Body of pancreas (tissue), 4 donors: ENCODE measurements at regions not wholly inside any gene's neighbourhood (a gene's known extent, or its start where the extent isn't known, plus 50 kb on each side); places are given as distances from the start of the nearest gene placed in this dataset.

Experiments
- ATAC-seq: fragments of 150-250 bp; one replicate; pipeline ENCODE4 v1.9.1; 2016
- DNase-seq, 4 donors: peaks; one replicate each; pipeline ENCODE4 v3.0.0-alpha.2; 2019
- H3K27ac ChIP-seq, 4 donors: fragments of 200-600 bp; sonication (generic); 1 replicate in 3 of 4; 2 replicates in 1 of 4; pipeline versions ENCODE4 v1.5.1 to v1.6.1; 2016 to 2019; ENCODE audit warnings: mild to moderate bottlenecking in 1 of 4, mixed read lengths in 1 of 4, moderate library complexity in 1 of 4
- H3K27me3 ChIP-seq, 2 donors: fragments of 200-600 bp; sonication (generic); one replicate each; pipeline ENCODE4 v1.6.0; 2016; ENCODE audit warnings: mild to moderate bottlenecking in 1 of 2
- H3K36me3 ChIP-seq, 2 donors: fragments of 200-600 bp; sonication (generic); replicated peaks in 1 of 2; 2 replicates each; pipeline ENCODE4 v1.5.1; 2016; ENCODE audit warnings: low read depth in 2 of 2; ENCODE audit not compliant: insufficient read depth in 1 of 2
- H3K4me1 ChIP-seq: fragments of 200-600 bp; sonication (generic); one replicate; pipeline ENCODE4 v1.6.0; 2016
- H3K4me3 ChIP-seq, 2 donors: fragments of 200-600 bp; sonication (generic); 1 replicate in 1 of 2; 2 replicates in 1 of 2; pipeline ENCODE4 v1.5.1; 2016 to 2019
- H3K9me3 ChIP-seq, 3 donors: fragments of 200-600 bp; sonication (generic); 1 replicate in 2 of 3; 2 replicates in 1 of 3; pipeline ENCODE4 v1.5.1; 2016
- POLR2A ChIP-seq, 3 donors: fragments of 450-650 bp; IDR thresholded peaks; one replicate each; pipeline ENCODE4 v1.6.1; 2016; ENCODE audit warnings: antibody characterized with exemption in 3 of 3, mild to moderate bottlenecking in 2 of 3
- WGBS, 2 donors: methylation state at CpG; one replicate each; pipeline ENCODE4 v1.1.5; 2017; 5-methylcytosine and 5-hydroxymethylcytosine counted together
- intact Hi-C: fragments of 100-400 bp; cut with DNase I; formaldehyde crosslinking; loops from one replicate; pipeline ENCODE4 v1.15.1; 2023
- TF ChIP-seq, protein P1 (sequence below), 7 experiments: fragments of 450-650 bp in 4 of 7; fragments of 200-600 bp in 3 of 7; sonication (generic) in 3 of 7; IDR thresholded peaks; one replicate each; pipeline ENCODE4 v1.5.1; 2016 to 2019; ENCODE audit warnings: antibody characterized with exemption in 7 of 7

- TF ChIP-seq, protein P1, sequence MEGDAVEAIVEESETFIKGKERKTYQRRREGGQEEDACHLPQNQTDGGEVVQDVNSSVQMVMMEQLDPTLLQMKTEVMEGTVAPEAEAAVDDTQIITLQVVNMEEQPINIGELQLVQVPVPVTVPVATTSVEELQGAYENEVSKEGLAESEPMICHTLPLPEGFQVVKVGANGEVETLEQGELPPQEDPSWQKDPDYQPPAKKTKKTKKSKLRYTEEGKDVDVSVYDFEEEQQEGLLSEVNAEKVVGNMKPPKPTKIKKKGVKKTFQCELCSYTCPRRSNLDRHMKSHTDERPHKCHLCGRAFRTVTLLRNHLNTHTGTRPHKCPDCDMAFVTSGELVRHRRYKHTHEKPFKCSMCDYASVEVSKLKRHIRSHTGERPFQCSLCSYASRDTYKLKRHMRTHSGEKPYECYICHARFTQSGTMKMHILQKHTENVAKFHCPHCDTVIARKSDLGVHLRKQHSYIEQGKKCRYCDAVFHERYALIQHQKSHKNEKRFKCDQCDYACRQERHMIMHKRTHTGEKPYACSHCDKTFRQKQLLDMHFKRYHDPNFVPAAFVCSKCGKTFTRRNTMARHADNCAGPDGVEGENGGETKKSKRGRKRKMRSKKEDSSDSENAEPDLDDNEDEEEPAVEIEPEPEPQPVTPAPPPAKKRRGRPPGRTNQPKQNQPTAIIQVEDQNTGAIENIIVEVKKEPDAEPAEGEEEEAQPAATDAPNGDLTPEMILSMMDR (IDR thresholded peaks at IDR 0.05) = no peak
- no peak for TF ChIP-seq POLR2A (IDR thresholded peaks at IDR 0.05)
- no peak overlapping the region for H3K27ac ChIP-seq
- H3K36me3 ChIP-seq = no peaks in the 10 kb centered on the region
- no peak for ATAC-seq
- DNase-seq = no peak
- no peaks in the 10 kb centered on the region for H3K9me3 ChIP-seq
- H3K4me1 ChIP-seq = no peaks in the 10 kb centered on the region
- WGBS, 2 donors = 83 to 89% methylated on average over 4 of the region's 4 CpGs
- intact Hi-C loops = no loop called here
- H3K4me3 ChIP-seq = no peak overlapping the region
- no peaks in the 10 kb centered on the region for H3K27me3 ChIP-seq
These were observed 291.1 kb downstream of the GLRX3 start for GRCh38 chr10:130427216-130427722.

DNA sequence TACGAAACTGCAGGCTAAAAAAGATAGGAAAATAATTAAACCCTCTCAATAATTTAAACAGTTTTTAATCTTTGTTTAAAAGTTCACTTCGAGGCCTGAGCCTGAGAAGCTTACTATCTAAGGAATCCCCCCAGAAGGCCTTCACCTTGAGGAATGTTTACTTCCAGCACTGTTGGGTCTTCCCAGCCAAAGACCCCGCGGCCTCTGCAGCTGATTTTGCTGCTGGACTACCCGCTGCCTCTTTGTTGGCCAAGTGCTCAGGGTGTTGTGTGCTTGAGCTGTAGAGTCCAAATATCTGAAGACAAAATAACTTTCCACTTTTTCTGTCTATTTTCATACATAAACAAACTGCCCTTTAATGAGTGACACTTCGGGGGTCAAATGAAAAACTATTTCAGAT lies 292.7 kb downstream of the GLRX3 start:
- DNase-seq = no peak
- TF ChIP-seq POLR2A (IDR thresholded peaks at IDR 0.05) = no peak
- TF ChIP-seq, protein P1 (IDR thresholded peaks at IDR 0.05) = no peak
- intact Hi-C loops = no loop called here
- ATAC-seq = no peak
- no peaks in the 10 kb centered on the region for H3K9me3 ChIP-seq
- H3K36me3 ChIP-seq = no peaks in the 10 kb centered on the region
- no peaks in the 10 kb centered on the region for H3K27me3 ChIP-seq
- no peaks in the 10 kb centered on the region for H3K4me1 ChIP-seq
- no peak overlapping the region for H3K27ac ChIP-seq
- no peak overlapping the region for H3K4me3 ChIP-seq
- 73 to 75% methylated on average over 6 of the region's 6 CpGs for whole genome bisulfite sequencing, 2 donors

GRCh38 chr10:130429809-130430208 lies 293.6 kb downstream of the GLRX3 start:
- Histone ChIP-seq H3K27ac (no peak overlapping the region), H3K36me3 (no peaks in the 10 kb centered on the region), H3K9me3 (no peaks in the 10 kb centered on the region), H3K4me1 (no peaks in the 10 kb centered on the region), H3K27me3 (no peaks in the 10 kb centered on the region), H3K4me3 (no peak overlapping the region)
- 64 to 71% methylated on average over 4 of the region's 4 CpGs for WGBS, 2 donors
- DNase-seq (no peak), ATAC-seq (no peak)
- no peak for TF ChIP-seq POLR2A (IDR thresholded peaks at IDR 0.05)
- TF ChIP-seq, protein P1 (IDR thresholded peaks at IDR 0.05) = no peak
- intact Hi-C loops = no loop called here

- DNase-seq = no peak
- intact Hi-C loops = no loop called here
- Histone ChIP-seq H3K27me3 (no peaks in the 10 kb centered on the region), H3K36me3 (no peaks in the 10 kb centered on the region), H3K4me1 (no peaks in the 10 kb centered on the region), H3K4me3 (no peak overlapping the region), H3K27ac (no peak overlapping the region), H3K9me3 (no peaks in the 10 kb centered on the region)
- 71 to 79% methylated on average over 4 of the region's 4 CpGs for WGBS, 2 donors
- TF ChIP-seq, protein P1 (IDR thresholded peaks at IDR 0.05) = no peak
- no peak for TF ChIP-seq POLR2A (IDR thresholded peaks at IDR 0.05)
- no peak for ATAC-seq
These were observed 294.1 kb downstream of the GLRX3 start for GRCh38 chr10:130430291-130430690.
